Heart left ventricle (tissue), 16 donors: ENCODE measurements at regions not wholly inside any gene's neighbourhood (a gene's known extent, or its start where the extent isn't known, plus 50 kb on each side); places are given as distances from the start of the nearest gene placed in this dataset.

Experiments used
- ATAC-seq, 4 donors: fragments of 200-7000 bp; cut with Tn5 transposase; one replicate each; pipeline ENCODE4 v1.9.1; 2020 to 2022; ENCODE audit warnings: moderate library complexity in 4 of 4, mild to moderate bottlenecking in 3 of 4, moderate number of reproducible peaks in 1 of 4
- DNase-seq, 5 donors: peaks; one replicate each; pipeline ENCODE4 v3.0.0-alpha.2; 2020
- H3K27ac ChIP-seq, 12 donors: fragments of 200-600 bp; sonication (generic) in 4 of 12; one replicate each; pipeline versions ENCODE4 v1.5.0 to v1.8.0; 2016 to 2022; ENCODE audit warnings: mild to moderate bottlenecking in 2 of 12
- H3K27me3 ChIP-seq, 9 donors: fragments of 200-600 bp; sonication (generic) in 2 of 9; one replicate each; pipeline versions ENCODE4 v1.5.1 to v1.8.0; 2016 to 2022; ENCODE audit warnings: mild to moderate bottlenecking in 3 of 9
- H3K36me3 ChIP-seq, 9 donors: fragments of 200-600 bp; sonication (generic) in 2 of 9; one replicate each; pipeline versions ENCODE4 v1.5.0 to v1.8.0; 2018 to 2022; ENCODE audit warnings: mild to moderate bottlenecking in 2 of 9
- H3K4me1 ChIP-seq, 12 donors: fragments of 200-600 bp; sonication (generic) in 4 of 12; one replicate each; pipeline versions ENCODE4 v1.5.0 to v1.8.0; 2016 to 2022; ENCODE audit warnings: mild to moderate bottlenecking in 3 of 12
- H3K4me3 ChIP-seq, 12 donors: fragments of 200-600 bp; sonication (generic) in 4 of 12; one replicate each; pipeline versions ENCODE4 v1.5.0 to v1.8.0; 2017 to 2022; ENCODE audit warnings: mild to moderate bottlenecking in 9 of 12, moderate library complexity in 4 of 12
- H3K9me3 ChIP-seq, 12 donors: fragments of 200-600 bp; sonication (generic) in 4 of 12; one replicate each; pipeline versions ENCODE4 v1.5.0 to v1.8.0; 2016 to 2022; ENCODE audit warnings: mild to moderate bottlenecking in 1 of 12
- POLR2A ChIP-seq, 2 donors: fragments of 450-650 bp; IDR thresholded peaks; one replicate each; pipeline ENCODE4 v1.6.1; 2017; ENCODE audit warnings: antibody characterized with exemption in 2 of 2, mild to moderate bottlenecking in 2 of 2, moderate library complexity in 2 of 2
- WGBS, 4 donors: extraction: QIAGEN DNeasy Blood & Tissue Kit in 2 of 4; methylation state at CpG; one replicate each; pipeline versions ENCODE4 v1.1.5 to v1.1.7; 2013 to 2018; 5-methylcytosine and 5-hydroxymethylcytosine counted together
- intact Hi-C, 10 donors: fragments of 100-400 bp; cut with DNase I; formaldehyde crosslinking; loops; one replicate each; pipeline versions ENCODE4 v1.11.1 to v1.14.2; 2022
- TF ChIP-seq, protein P1 (sequence below), 12 donors: fragments of 200-600 bp; sonication (generic) in 4 of 12; IDR thresholded peaks; one replicate each; pipeline versions ENCODE4 v1.5.0 to v1.8.0; 2018 to 2022; ENCODE audit warnings: antibody characterized with exemption in 12 of 12, mild to moderate bottlenecking in 5 of 12
- donor health status: ischemic (EF 13 %, LVEDD 7.1; RV severe dilation, severe dysfunction).
- donor health status: healthy with polysubstance abuse.
- donor health status: DM: no; HTN: yes; CAD: no.
- donor health status: DM: no; HTN: no; CAD: no.
- donor health status: ischemic (EF 25% LVEDD 6.9; RV normal size, moderate dysfunction).
- donor health status: ischemic (EF 25% LVEDD 5.7; RV mildly dilated, moderate dysfunction).
- donor health status: healthy.
- donor health status: DM: yes; HTN: yes; CAD: no.
- donor health status: ischemic (EF 35%, LVEDD 5.7; RV mildly dilated, moderate dysfunction).
- donor health status: nonischemic (EF 11% LVEDD 7.7; RV severe dilation, severe dysfunction).
- donor health status: DM: yes; HTN: yes; CAD: no.
- donor health status: PGD.
- donor health status: ischemic (EF 29% LVEDD 5.4; RV normal size, mild dysfunction).
- donor health status: nonischemic (EF 23%, LVEDD 6.1; RV moderate dilation, normal function).

GRCh38 chr12:87082756-87083155, 826.6 kb upstream of the MGAT4C start:
- H3K27me3 ChIP-seq: no peaks in the 10 kb centered on the region
- no peak for TF ChIP-seq POLR2A (IDR thresholded peaks at IDR 0.05)
- TF ChIP-seq, protein P1, sequence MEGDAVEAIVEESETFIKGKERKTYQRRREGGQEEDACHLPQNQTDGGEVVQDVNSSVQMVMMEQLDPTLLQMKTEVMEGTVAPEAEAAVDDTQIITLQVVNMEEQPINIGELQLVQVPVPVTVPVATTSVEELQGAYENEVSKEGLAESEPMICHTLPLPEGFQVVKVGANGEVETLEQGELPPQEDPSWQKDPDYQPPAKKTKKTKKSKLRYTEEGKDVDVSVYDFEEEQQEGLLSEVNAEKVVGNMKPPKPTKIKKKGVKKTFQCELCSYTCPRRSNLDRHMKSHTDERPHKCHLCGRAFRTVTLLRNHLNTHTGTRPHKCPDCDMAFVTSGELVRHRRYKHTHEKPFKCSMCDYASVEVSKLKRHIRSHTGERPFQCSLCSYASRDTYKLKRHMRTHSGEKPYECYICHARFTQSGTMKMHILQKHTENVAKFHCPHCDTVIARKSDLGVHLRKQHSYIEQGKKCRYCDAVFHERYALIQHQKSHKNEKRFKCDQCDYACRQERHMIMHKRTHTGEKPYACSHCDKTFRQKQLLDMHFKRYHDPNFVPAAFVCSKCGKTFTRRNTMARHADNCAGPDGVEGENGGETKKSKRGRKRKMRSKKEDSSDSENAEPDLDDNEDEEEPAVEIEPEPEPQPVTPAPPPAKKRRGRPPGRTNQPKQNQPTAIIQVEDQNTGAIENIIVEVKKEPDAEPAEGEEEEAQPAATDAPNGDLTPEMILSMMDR (IDR thresholded peaks at IDR 0.05): no peak
- ATAC-seq (no peak), DNase-seq (no peak)
- H3K36me3 ChIP-seq: no peaks in the 10 kb centered on the region
- no peak overlapping the region for H3K4me3 ChIP-seq
- no peak overlapping the region for H3K27ac ChIP-seq
- H3K9me3 ChIP-seq: no peaks in the 10 kb centered on the region
- intact Hi-C loops: no loop called here
- H3K4me1 ChIP-seq: no peaks in the 10 kb centered on the region
- whole genome bisulfite sequencing, 4 donors: 70 to 73% (median 72%) methylated on average over 2 of the region's 2 CpGs

- no peak for TF ChIP-seq POLR2A (IDR thresholded peaks at IDR 0.05)
- TF ChIP-seq, protein P1 (IDR thresholded peaks at IDR 0.05): no peak
- 74 to 76% (median 75%) methylated on average over 2 of the region's 2 CpGs for WGBS, 4 donors
- DNase-seq: no peak
- intact Hi-C loops: no loop called here
- Histone ChIP-seq H3K4me3 (no peak overlapping the region), H3K9me3 (peaks cover 0 to 24% (median 14%) of the 10 kb centered on the region in 12 donors), H3K27me3 (no peaks in the 10 kb centered on the region), H3K36me3 (no peaks in the 10 kb centered on the region), H3K4me1 (no peaks in the 10 kb centered on the region), H3K27ac (no peak overlapping the region)
- ATAC-seq: no peak
Observed at GRCh38 chr12:87074781-87075180, 818.6 kb upstream of the MGAT4C start.

DNA sequence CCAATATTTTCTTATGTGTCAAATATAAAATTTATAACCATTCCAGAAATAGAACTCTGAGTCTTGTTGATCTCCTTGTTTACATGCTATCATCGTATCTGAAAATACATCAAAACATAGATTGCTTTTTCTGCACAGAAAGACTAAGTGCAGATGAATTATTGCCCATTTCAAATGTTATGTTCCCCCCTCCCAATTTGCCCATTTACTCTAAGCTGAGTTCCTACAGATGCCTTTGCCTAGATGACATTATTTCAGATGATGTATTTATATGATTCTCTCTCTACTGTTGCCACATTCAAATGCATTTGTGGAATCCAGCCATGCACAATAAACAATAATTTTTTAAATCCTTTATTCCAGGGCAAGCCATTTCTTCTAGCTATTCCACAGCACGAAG, 810.1 kb upstream of the MGAT4C start:
- DNase-seq (no peak), ATAC-seq (no peak)
- no peaks in the 10 kb centered on the region for H3K27me3 ChIP-seq
- H3K4me1 ChIP-seq: no peaks in the 10 kb centered on the region
- no peaks in the 10 kb centered on the region for H3K36me3 ChIP-seq
- intact Hi-C loops: no loop called here
- H3K4me3 ChIP-seq: no peak overlapping the region
- TF ChIP-seq POLR2A (IDR thresholded peaks at IDR 0.05): no peak
- TF ChIP-seq, protein P1 (IDR thresholded peaks at IDR 0.05): no peak
- 65 to 74% (median 73%) methylated on average over 2 of the region's 2 CpGs for WGBS, 4 donors
- no peak overlapping the region for H3K27ac ChIP-seq
- peaks cover 0 to 7% (median 0%) of the 10 kb centered on the region in 12 donors for H3K9me3 ChIP-seq

DNA sequence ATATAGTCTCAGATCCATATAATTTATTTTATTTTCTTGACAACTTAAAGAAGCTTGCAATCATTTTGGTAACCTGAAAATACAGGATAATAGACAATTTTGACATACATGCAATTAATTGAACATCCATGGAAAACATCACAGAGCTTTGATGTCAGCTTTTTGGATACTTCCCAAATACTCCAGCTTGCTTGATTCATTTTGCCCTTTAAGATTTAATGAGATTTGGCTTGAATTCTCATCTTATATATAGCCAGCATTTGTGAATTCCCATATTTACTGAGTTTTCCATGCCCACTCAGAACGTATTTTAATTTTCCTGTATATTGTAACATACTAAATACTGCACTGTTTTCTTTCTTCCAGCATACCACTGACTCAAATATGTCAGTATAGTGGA, 803.0 kb upstream of the MGAT4C start:
- no peak overlapping the region for H3K4me3 ChIP-seq
- TF ChIP-seq, protein P1 (IDR thresholded peaks at IDR 0.05): no peak
- TF ChIP-seq POLR2A (IDR thresholded peaks at IDR 0.05): no peak
- no peak for DNase-seq
- H3K36me3 ChIP-seq: no peaks in the 10 kb centered on the region
- no peak overlapping the region for H3K27ac ChIP-seq
- no peak for ATAC-seq
- H3K27me3 ChIP-seq: no peaks in the 10 kb centered on the region
- WGBS, 4 donors: 54 to 79% (median 58%) methylated on average over 1 of the region's 1 CpG
- intact Hi-C loops: no loop called here
- H3K4me1 ChIP-seq: no peaks in the 10 kb centered on the region
- peaks cover 0 to 7% (median 0%) of the 10 kb centered on the region in 12 donors for H3K9me3 ChIP-seq
